H1 (cell line): ENCODE measurements at regions not wholly inside any gene's neighbourhood (a gene's known extent, or its start where the extent isn't known, plus 50 kb on each side); places are given as distances from the start of the nearest gene placed in this dataset.

Experiments
- CTBP2 ChIP-seq: IDR thresholded peaks from 2 replicates; pipeline ENCODE4 v1.7.0; 2011; ENCODE audit warnings: borderline replicate concordance, mild to moderate bottlenecking, moderate library complexity, mixed read lengths, low read length; ENCODE audit not compliant: insufficient read depth, insufficient read length
- EP300 ChIP-seq, 2 experiments: IDR thresholded peaks; 1 replicate in 1 of 2; 2 replicates in 1 of 2; pipeline ENCODE4 v1.6.1; 2011 to 2012; ENCODE audit warnings: low read depth in 2 of 2, low read length in 2 of 2, mild to moderate bottlenecking in 2 of 2, borderline replicate concordance in 1 of 2, inconsistent platforms in 1 of 2, moderate library complexity in 1 of 2
- EZH2 ChIP-seq: fragments of 200-600 bp; sonication (generic); IDR thresholded peaks from 2 replicates; pipeline ENCODE4 v1.7.1; 2012; ENCODE audit warnings: low read depth, mild to moderate bottlenecking, moderate library complexity, low read length, inconsistent platforms; ENCODE audit not compliant: severe bottlenecking
- MAFK ChIP-seq: IDR thresholded peaks from 2 replicates; pipeline ENCODE4 v1.6.1; 2012; ENCODE audit warnings: low read depth, mild to moderate bottlenecking, improper control_type of control experiment, low read length
- NRF1 ChIP-seq: IDR thresholded peaks from 2 replicates; pipeline ENCODE4 v1.6.1; 2011; ENCODE audit warnings: mild to moderate bottlenecking, low read depth, low read length, improper control_type of control experiment
- POLR2A ChIP-seq, 2 experiments: IDR thresholded peaks; 1 replicate in 1 of 2; 2 replicates in 1 of 2; pipeline ENCODE4 v1.6.1; 2011; ENCODE audit warnings: low read depth in 2 of 2, low read length in 2 of 2, mild to moderate bottlenecking in 2 of 2; ENCODE audit errors: control extremely low read depth in 1 of 2
- SIX5 ChIP-seq: IDR thresholded peaks from 2 replicates; pipeline ENCODE4 v1.6.1; 2011; ENCODE audit warnings: mild to moderate bottlenecking, low read depth, low read length
- SRF ChIP-seq: IDR thresholded peaks from 2 replicates; pipeline ENCODE4 v1.6.1; 2011; ENCODE audit warnings: mild to moderate bottlenecking, low read depth, low read length, moderate library complexity
- TF ChIP-seq, protein P1 (sequence below), 3 experiments: IDR thresholded peaks; 1 replicate in 2 of 3; 2 replicates in 1 of 3; pipeline versions ENCODE4 v1.5.1 to v1.6.1; 2011; ENCODE audit warnings: low read length in 3 of 3, mild to moderate bottlenecking in 3 of 3, inconsistent platforms in 2 of 3, low read depth in 1 of 3, moderate library complexity in 1 of 3; ENCODE audit not compliant: insufficient read depth in 1 of 3; ENCODE audit errors: control extremely low read depth in 1 of 3

DNA sequence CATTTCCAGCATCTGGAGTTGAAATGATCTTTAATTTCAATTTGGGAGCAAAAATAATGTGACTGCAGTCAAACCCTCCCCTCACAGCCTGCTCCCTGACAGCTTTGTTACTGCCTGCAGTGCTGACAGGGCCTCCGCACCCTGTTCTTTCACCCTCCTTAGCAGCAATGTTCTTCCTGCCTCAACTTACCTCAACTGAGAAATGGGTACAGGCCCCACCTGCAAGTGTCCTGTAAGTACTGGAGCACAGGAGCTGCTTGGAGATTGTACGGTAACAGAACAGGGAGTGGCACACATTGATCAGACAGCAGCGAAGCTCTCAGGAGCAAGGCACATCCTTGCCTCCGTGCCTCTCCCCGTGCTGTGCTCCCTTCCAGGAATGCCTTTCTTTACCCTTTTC is 131.3 kb downstream of the CHST1 start:
- no peak for TF ChIP-seq NRF1
- no peak for TF ChIP-seq CTBP2
- no peak for TF ChIP-seq EZH2
- TF ChIP-seq, protein P1, sequence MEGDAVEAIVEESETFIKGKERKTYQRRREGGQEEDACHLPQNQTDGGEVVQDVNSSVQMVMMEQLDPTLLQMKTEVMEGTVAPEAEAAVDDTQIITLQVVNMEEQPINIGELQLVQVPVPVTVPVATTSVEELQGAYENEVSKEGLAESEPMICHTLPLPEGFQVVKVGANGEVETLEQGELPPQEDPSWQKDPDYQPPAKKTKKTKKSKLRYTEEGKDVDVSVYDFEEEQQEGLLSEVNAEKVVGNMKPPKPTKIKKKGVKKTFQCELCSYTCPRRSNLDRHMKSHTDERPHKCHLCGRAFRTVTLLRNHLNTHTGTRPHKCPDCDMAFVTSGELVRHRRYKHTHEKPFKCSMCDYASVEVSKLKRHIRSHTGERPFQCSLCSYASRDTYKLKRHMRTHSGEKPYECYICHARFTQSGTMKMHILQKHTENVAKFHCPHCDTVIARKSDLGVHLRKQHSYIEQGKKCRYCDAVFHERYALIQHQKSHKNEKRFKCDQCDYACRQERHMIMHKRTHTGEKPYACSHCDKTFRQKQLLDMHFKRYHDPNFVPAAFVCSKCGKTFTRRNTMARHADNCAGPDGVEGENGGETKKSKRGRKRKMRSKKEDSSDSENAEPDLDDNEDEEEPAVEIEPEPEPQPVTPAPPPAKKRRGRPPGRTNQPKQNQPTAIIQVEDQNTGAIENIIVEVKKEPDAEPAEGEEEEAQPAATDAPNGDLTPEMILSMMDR (IDR thresholded peaks at IDR 0.05; ENCODE audit: control extremely low read depth in 1 of 3, insufficient read depth in 1 of 3, low read depth in 1 of 3, low read length in 3 of 3): no peak
- no peak for TF ChIP-seq EP300 (IDR thresholded peaks at IDR 0.05; ENCODE audit: borderline replicate concordance in 1 of 2, low read depth in 2 of 2, low read length in 2 of 2)
- TF ChIP-seq SIX5: no peak
- TF ChIP-seq POLR2A (IDR thresholded peaks at IDR 0.05; ENCODE audit: control extremely low read depth in 1 of 2, low read depth in 2 of 2, low read length in 2 of 2): no peak
- TF ChIP-seq SRF: no peak
- no peak for TF ChIP-seq MAFK
